ENCODE measurements at regions not wholly inside any gene's neighbourhood (a gene's known extent, or its start where the extent isn't known, plus 50 kb on each side); places are given as distances from the start of the nearest gene placed in this dataset.

GRCh38 chr2:18401471-18401870 is 159.0 kb downstream of the RDH14 start:
- no peak overlapping the region for H4K5ac ChIP-seq (ENCODE audit: insufficient read length, low read depth, low read length)
- H2BK12ac ChIP-seq (ENCODE audit: low read depth, low read length): no peak overlapping the region
- ChIA-PET POLR2A (ENCODE audit: partially characterized antibody) (no interaction called here), CTCF (ENCODE audit: partially characterized antibody) (interaction anchor here (0.8 to 1.9 kb wide), 4 partner anchors 8 to 35 kb away, joined by 3 to 19 read pairs (median 3); no protein-coding TSS in a partner anchor)
- no peak overlapping the region for H3K14ac ChIP-seq (ENCODE audit: insufficient read length)
- no peaks in the 10 kb centered on the region for H3K36me3 ChIP-seq (ENCODE audit: control insufficient read depth in 2 of 4, insufficient read depth in 4 of 4, low read length in 3 of 4)
- H2AFZ ChIP-seq (ENCODE audit: low read length): no peak overlapping the region
- no peaks in the 10 kb centered on the region; a peak in 1 of 4 replicates for H3K9me3 ChIP-seq (ENCODE audit: insufficient read depth in 2 of 2, low read depth in 1 of 2, low read length in 1 of 2)
- no peaks in the 10 kb centered on the region for H3K79me1 ChIP-seq (ENCODE audit: low read depth, low read length)
- H3K27ac ChIP-seq (ENCODE audit: low read depth, low read length): no peak overlapping the region
- no peak overlapping the region for H3K4ac ChIP-seq (replicated peaks; ENCODE audit: insufficient read length, low read depth, low read length)
- no peak overlapping the region for H2BK5ac ChIP-seq (ENCODE audit: low read depth, low read length)
- no peak overlapping the region for H4K8ac ChIP-seq (ENCODE audit: extremely low read depth, insufficient read depth, low read length)
- H2BK20ac ChIP-seq (ENCODE audit: low read length): no peak overlapping the region
- H2BK15ac ChIP-seq (ENCODE audit: low read length): no peak overlapping the region
- H3K79me2 ChIP-seq (ENCODE audit: control insufficient read depth in 1 of 2, insufficient read depth in 2 of 2, low read length in 2 of 2): no peaks in the 10 kb centered on the region
- H3K27me3 ChIP-seq (replicated peaks in 1 of 4; ENCODE audit: control insufficient read depth in 3 of 4, extremely low read depth in 1 of 4, insufficient read depth in 3 of 4, low read length in 3 of 4): no peaks in the 10 kb centered on the region
- H3K4me2 ChIP-seq (ENCODE audit: insufficient read depth in 1 of 2, low read depth in 2 of 2, low read length in 2 of 2): no peak overlapping the region
- DNase-seq (ENCODE audit: low read depth in 1 of 2, low spot score in 2 of 2): no peak
- no peaks in the 10 kb centered on the region for H3K4me1 ChIP-seq (replicated peaks in 1 of 4; ENCODE audit: control insufficient read depth in 3 of 4, insufficient read depth in 4 of 4, low read length in 3 of 4)
- H3K18ac ChIP-seq (ENCODE audit: extremely low read depth, low read length): no peak overlapping the region
- H4K20me1 ChIP-seq (replicated peaks in 1 of 2; ENCODE audit: control insufficient read depth in 1 of 2, insufficient read depth in 2 of 2, low read length in 2 of 2): no peaks in the 10 kb centered on the region
- H3K23me2 ChIP-seq (ENCODE audit: low read depth, low read length): no peaks in the 10 kb centered on the region
- no peak overlapping the region for H2BK120ac ChIP-seq (replicated peaks; ENCODE audit: low read depth, low read length)
- H3K4me3 ChIP-seq (ENCODE audit: extremely low read depth in 1 of 4, insufficient read depth in 2 of 4, low read depth in 3 of 4, low read length in 4 of 4): no peak overlapping the region
- 94% methylated on average over 4 of the region's 4 CpGs; no CpG with 5 or more reads in 1 of the 2 experiments for WGBS, 2 experiments (ENCODE audit: extremely low coverage in 1 of 2, insufficient coverage in 1 of 2, insufficient read length in 1 of 2, insufficient replicate concordance in 2 of 2, low coverage in 1 of 2, low lambda C conversion rate in 2 of 2, missing lambda C conversion rate in 1 of 2)
- H2AK5ac ChIP-seq (ENCODE audit: low read depth, low read length): no peak overlapping the region
- no peak overlapping the region for H3K9ac ChIP-seq (replicated peaks in 1 of 4; ENCODE audit: extremely low read depth in 1 of 4, low read depth in 3 of 4, low read length in 3 of 4)
- no peak overlapping the region for H4K91ac ChIP-seq (replicated peaks; ENCODE audit: insufficient read length, low read length)
- FAIRE-seq: no peak
- H3K23ac ChIP-seq (ENCODE audit: insufficient read length): no peak overlapping the region
- no peak overlapping the region for H3K56ac ChIP-seq (replicated peaks; ENCODE audit: insufficient read length, low read depth, low read length)
- TF ChIP-seq TEAD4 (IDR thresholded peaks at IDR 0.05; ENCODE audit: low read depth, low read length): no peak
- no peak for TF ChIP-seq POLR2A (IDR thresholded peaks at IDR 0.05; ENCODE audit: control extremely low read depth in 1 of 2, low read depth in 2 of 2, low read length in 2 of 2)
- TF ChIP-seq EGR1 (IDR thresholded peaks at IDR 0.05; ENCODE audit: borderline replicate concordance, low read depth, low read length): no peak
- no peak for TF ChIP-seq ZNF274 (IDR thresholded peaks at IDR 0.05; ENCODE audit: borderline replicate concordance, extremely low read depth, low read length)
- no peak for TF ChIP-seq BACH1 (IDR thresholded peaks at IDR 0.05; ENCODE audit: low read length)
- no peak for TF ChIP-seq SIRT6 (IDR thresholded peaks at IDR 0.05; ENCODE audit: low read length)
